HG02759 (cell line): ENCODE measurements at regions not wholly inside any gene's neighbourhood (a gene's known extent, or its start where the extent isn't known, plus 50 kb on each side); places are given as distances from the start of the nearest gene placed in this dataset.
"Not testable (repeated sequence)": the region's sequence is repeated elsewhere in the genome, so short reads cannot be mapped to it uniquely, and the experiment has no call there.

Experiments used
- ATAC-seq: cut with Tn5 transposase; IDR thresholded peaks from one replicate; pipeline ENCODE4 v1.9.1; 2021; ENCODE audit warnings: mild to moderate bottlenecking, moderate library complexity; ENCODE audit not compliant: unreplicated experiment

- ATAC-seq, result no peak
Observed at GRCh38 chr4:133379681-133380438, 230.8 kb downstream of the PCDH10 start.

- no peak for ATAC-seq
Observed at GRCh38 chr4:133377286-133377685, 228.2 kb downstream of the PCDH10 start.

GRCh38 chr4:133372699-133373098 is 223.6 kb downstream of the PCDH10 start:
- ATAC-seq, result no peak

GRCh38 chr4:133355633-133356032 is 206.5 kb downstream of the PCDH10 start:
- ATAC-seq, result no peak

- no peak for ATAC-seq
Observed at GRCh38 chr4:133347409-133347808, 198.3 kb downstream of the PCDH10 start.

- no peak for ATAC-seq
Observed at GRCh38 chr4:133324491-133324890, 175.4 kb downstream of the PCDH10 start.

GRCh38 chr4:133323670-133324069 is 174.6 kb downstream of the PCDH10 start:
- no peak for ATAC-seq

GRCh38 chr4:133320576-133321170 is 171.6 kb downstream of the PCDH10 start:
- ATAC-seq, result peak; percentile 90

- ATAC-seq, result no peak
Observed at GRCh38 chr4:133316909-133317308, 167.8 kb downstream of the PCDH10 start.

- no peak for ATAC-seq
Observed at GRCh38 chr4:133314991-133315390, 165.9 kb downstream of the PCDH10 start.

- no peak for ATAC-seq
Observed at GRCh38 chr4:133287396-133287795, 138.3 kb downstream of the PCDH10 start.

- no peak for ATAC-seq
Observed at GRCh38 chr4:133278591-133278990, 129.5 kb downstream of the PCDH10 start.

- not testable (repeated sequence) for ATAC-seq
Observed at GRCh38 chr4:133277940-133278339, 128.8 kb downstream of the PCDH10 start.

GRCh38 chr4:133275246-133275645 is 126.2 kb downstream of the PCDH10 start:
- no peak for ATAC-seq

- ATAC-seq, result no peak
Observed at GRCh38 chr4:133273401-133273800, 124.3 kb downstream of the PCDH10 start.

- ATAC-seq, result no peak
Observed at GRCh38 chr4:133270021-133270570, 121.0 kb downstream of the PCDH10 start.

GRCh38 chr4:133268205-133268604 is 119.1 kb downstream of the PCDH10 start:
- ATAC-seq, result no peak

- not testable (repeated sequence) for ATAC-seq
Observed at GRCh38 chr4:133267506-133267905, 118.4 kb downstream of the PCDH10 start.

- ATAC-seq, result not testable (repeated sequence)
Observed at GRCh38 chr4:133266966-133267365, 117.9 kb downstream of the PCDH10 start.

GRCh38 chr4:133264251-133264650 is 115.2 kb downstream of the PCDH10 start:
- ATAC-seq, result not testable (repeated sequence)

- ATAC-seq, result no peak
Observed at GRCh38 chr4:133263104-133263503, 114.0 kb downstream of the PCDH10 start.

GRCh38 chr4:133247861-133248260 is 98.8 kb downstream of the PCDH10 start:
- ATAC-seq, result no peak
